ENCODE measurements at regions not wholly inside any gene's neighbourhood (a gene's known extent, or its start where the extent isn't known, plus 50 kb on each side); places are given as distances from the start of the nearest gene placed in this dataset.

- no peaks in the 10 kb centered on the region for H3K9me3 ChIP-seq
- H3K36me3 ChIP-seq = no peaks in the 10 kb centered on the region
- no peak overlapping the region for H3K27ac ChIP-seq
- H3K4me3 ChIP-seq = no peak overlapping the region
- TF ChIP-seq CTCF (IDR thresholded peaks at IDR 0.05) (no peak), POLR2A (IDR thresholded peaks at IDR 0.05) (no peak)
- intact Hi-C loops (cut with DNase I) = no loop called here
- DNase-seq = no peak
- no peaks in the 10 kb centered on the region for H3K4me1 ChIP-seq
- H3K27me3 ChIP-seq = no peaks in the 10 kb centered on the region
- WGBS, 2 donors = 58 to 72% methylated on average over 10 of the region's 10 CpGs
Observed at GRCh38 chr10:33804584-33804983, 470.1 kb upstream of the NRP1 start.

GRCh38 chr10:33803248-33803647 is 468.8 kb upstream of the NRP1 start:
- Histone ChIP-seq H3K36me3 (no peaks in the 10 kb centered on the region), H3K27me3 (no peaks in the 10 kb centered on the region), H3K4me3 (no peak overlapping the region), H3K27ac (no peak overlapping the region), H3K9me3 (no peaks in the 10 kb centered on the region), H3K4me1 (no peaks in the 10 kb centered on the region)
- no peak for DNase-seq
- TF ChIP-seq POLR2A (IDR thresholded peaks at IDR 0.05) (no peak), CTCF (IDR thresholded peaks at IDR 0.05) (no peak)
- intact Hi-C loops (cut with DNase I) = no loop called here
- WGBS, 2 donors = 81 to 100% methylated on average over 1 of the region's 3 CpGs

GRCh38 chr10:33802566-33802965 is 468.1 kb upstream of the NRP1 start:
- Histone ChIP-seq H3K36me3 (no peaks in the 10 kb centered on the region), H3K4me3 (no peak overlapping the region), H3K27ac (no peak overlapping the region), H3K4me1 (no peaks in the 10 kb centered on the region), H3K27me3 (no peaks in the 10 kb centered on the region), H3K9me3 (no peaks in the 10 kb centered on the region)
- TF ChIP-seq POLR2A (IDR thresholded peaks at IDR 0.05) = no peak
- no peak for TF ChIP-seq CTCF (IDR thresholded peaks at IDR 0.05)
- no peak for DNase-seq
- 84 to 96% methylated on average over 4 of the region's 4 CpGs for WGBS, 2 donors
- intact Hi-C loops (cut with DNase I) = no loop called here

GRCh38 chr10:33801705-33802104 is 467.2 kb upstream of the NRP1 start:
- intact Hi-C loops (cut with DNase I) = no loop called here
- Histone ChIP-seq H3K27me3 (no peaks in the 10 kb centered on the region), H3K4me3 (no peak overlapping the region), H3K4me1 (no peaks in the 10 kb centered on the region), H3K36me3 (no peaks in the 10 kb centered on the region), H3K9me3 (no peaks in the 10 kb centered on the region), H3K27ac (no peak overlapping the region)
- no peak for DNase-seq
- 81 to 88% methylated on average over 2 of the region's 2 CpGs for WGBS, 2 donors
- no peak for TF ChIP-seq POLR2A (IDR thresholded peaks at IDR 0.05)
- no peak for TF ChIP-seq CTCF (IDR thresholded peaks at IDR 0.05)

GRCh38 chr10:33800986-33801385 is 466.5 kb upstream of the NRP1 start:
- TF ChIP-seq CTCF (IDR thresholded peaks at IDR 0.05) = no peak
- no peak for TF ChIP-seq POLR2A (IDR thresholded peaks at IDR 0.05)
- intact Hi-C loops (cut with DNase I) = no loop called here
- Histone ChIP-seq H3K36me3 (no peaks in the 10 kb centered on the region), H3K27me3 (no peaks in the 10 kb centered on the region), H3K9me3 (no peaks in the 10 kb centered on the region), H3K4me1 (no peaks in the 10 kb centered on the region), H3K27ac (no peak overlapping the region), H3K4me3 (no peak overlapping the region)
- no peak for DNase-seq
